ENCODE measurements at regions not wholly inside any gene's neighbourhood (a gene's known extent, or its start where the extent isn't known, plus 50 kb on each side); places are given as distances from the start of the nearest gene placed in this dataset.

DNA sequence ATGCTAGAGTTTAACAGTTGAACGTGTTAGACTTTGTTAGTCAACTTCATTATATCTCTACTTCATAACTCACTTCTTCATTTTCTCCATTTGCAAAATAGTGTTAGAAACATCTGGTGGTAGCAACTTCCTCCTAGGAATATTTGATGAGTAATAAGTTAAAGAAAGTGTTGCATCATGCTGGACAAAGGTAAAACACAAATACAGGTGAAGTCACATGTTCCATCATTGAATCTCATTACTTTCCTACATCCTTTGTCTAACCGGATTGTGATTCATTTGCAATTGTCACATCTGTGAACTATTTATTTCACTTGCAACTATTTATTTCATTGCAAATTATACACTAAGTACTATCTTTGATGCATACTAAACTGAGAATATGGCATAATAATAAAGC lies 186.5 kb downstream of the TUSC7 start:
- no peak overlapping the region for H3K4me3 ChIP-seq (ENCODE audit: low read depth, low read length)
- TF ChIP-seq, protein P1, sequence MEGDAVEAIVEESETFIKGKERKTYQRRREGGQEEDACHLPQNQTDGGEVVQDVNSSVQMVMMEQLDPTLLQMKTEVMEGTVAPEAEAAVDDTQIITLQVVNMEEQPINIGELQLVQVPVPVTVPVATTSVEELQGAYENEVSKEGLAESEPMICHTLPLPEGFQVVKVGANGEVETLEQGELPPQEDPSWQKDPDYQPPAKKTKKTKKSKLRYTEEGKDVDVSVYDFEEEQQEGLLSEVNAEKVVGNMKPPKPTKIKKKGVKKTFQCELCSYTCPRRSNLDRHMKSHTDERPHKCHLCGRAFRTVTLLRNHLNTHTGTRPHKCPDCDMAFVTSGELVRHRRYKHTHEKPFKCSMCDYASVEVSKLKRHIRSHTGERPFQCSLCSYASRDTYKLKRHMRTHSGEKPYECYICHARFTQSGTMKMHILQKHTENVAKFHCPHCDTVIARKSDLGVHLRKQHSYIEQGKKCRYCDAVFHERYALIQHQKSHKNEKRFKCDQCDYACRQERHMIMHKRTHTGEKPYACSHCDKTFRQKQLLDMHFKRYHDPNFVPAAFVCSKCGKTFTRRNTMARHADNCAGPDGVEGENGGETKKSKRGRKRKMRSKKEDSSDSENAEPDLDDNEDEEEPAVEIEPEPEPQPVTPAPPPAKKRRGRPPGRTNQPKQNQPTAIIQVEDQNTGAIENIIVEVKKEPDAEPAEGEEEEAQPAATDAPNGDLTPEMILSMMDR (IDR thresholded peaks at IDR 0.05; ENCODE audit: low read depth, low read length, missing control alignments): no peak
- no peak for DNase-seq (ENCODE audit: low read depth)

DNA sequence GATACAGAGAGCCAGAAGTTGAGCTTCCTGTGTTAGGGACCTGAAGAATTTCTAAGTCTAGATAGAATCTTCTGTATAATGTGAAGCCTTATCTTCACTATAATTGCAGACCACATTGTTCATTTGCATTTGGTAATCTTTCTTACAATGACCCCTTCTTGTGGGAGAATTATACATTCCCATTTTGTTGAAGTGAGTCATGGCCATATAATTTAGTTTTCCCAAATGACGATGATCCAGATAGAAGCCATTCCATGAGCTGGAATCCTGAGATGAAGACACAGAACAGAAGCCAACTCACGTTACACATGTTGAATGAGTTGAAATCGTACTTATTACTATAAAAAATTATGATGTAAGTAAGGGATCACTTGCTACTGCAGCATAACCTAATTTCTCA lies 187.8 kb downstream of the TUSC7 start:
- DNase-seq (ENCODE audit: low read depth): no peak
- TF ChIP-seq, protein P1 (IDR thresholded peaks at IDR 0.05; ENCODE audit: low read depth, low read length, missing control alignments): no peak

DNA sequence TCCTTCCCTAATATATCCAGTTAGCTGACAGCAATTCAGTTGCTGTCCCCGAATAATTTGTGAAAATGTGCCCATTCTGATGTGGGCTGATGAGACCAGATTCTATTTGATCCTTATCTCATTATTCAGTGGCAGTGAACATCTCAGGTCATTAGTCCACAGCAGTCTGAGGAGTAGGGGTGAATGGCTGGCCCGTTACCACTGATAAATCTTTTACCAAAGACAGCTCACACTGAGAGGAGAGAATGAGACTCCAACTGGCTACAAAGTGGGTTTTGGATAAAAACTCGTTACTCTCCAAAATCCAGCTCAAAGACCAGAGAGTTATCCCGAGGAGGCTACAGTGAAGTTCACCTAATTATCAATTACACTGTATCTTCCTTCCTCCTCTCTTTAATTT lies 189.7 kb downstream of the TUSC7 start:
- no peak for DNase-seq (ENCODE audit: low read depth)
- TF ChIP-seq, protein P1 (IDR thresholded peaks at IDR 0.05; ENCODE audit: low read depth, low read length, missing control alignments): no peak
- H3K4me3 ChIP-seq (ENCODE audit: low read depth, low read length): no peak overlapping the region

More for the DNA sequence above, 187.8 kb downstream of the TUSC7 start:
- H3K4me3 ChIP-seq (ENCODE audit: low read depth, low read length): no peak overlapping the region

DNA sequence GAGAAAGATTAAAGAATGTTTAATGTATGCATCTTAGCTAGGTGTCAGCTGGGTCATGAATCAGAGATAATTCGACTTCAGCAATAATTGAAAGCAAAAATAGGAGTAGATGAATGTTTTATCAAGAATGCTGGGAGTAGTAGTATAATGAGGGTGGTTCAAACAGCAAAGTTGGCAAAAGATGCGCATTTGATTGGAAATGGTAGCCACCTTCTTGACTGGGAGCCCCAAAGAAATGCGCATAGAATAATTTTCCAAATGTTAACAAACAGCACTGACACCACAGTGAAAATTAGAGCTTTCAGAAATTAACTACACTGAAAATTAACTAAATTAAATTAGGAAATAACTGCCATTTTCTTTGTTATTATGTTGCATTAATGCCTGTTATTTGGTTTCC lies 195.8 kb downstream of the TUSC7 start:
- TF ChIP-seq, protein P1 (IDR thresholded peaks at IDR 0.05; ENCODE audit: low read depth, low read length, missing control alignments): no peak
- no peak for DNase-seq (ENCODE audit: low read depth)
- H3K4me3 ChIP-seq (ENCODE audit: low read depth, low read length): no peak overlapping the region

DNA sequence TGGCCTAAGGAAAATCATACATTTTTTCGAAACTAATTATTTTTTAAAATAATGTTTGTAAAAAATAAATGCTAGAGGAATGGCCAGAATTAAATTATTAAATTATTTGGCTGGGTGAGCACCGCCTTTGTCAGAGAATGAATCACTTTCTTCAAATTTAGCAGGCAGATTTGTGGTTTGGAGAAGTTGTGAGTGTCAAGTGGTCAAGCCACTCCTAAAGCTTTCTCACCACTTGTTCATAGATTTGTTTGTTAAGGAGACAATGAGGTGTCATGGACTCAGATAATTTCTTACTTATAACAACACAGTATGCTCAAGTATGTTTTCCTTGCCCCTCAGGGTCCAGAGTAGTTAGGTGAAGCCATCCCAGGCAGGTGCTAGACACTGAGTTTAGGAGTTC lies 196.2 kb downstream of the TUSC7 start:
- TF ChIP-seq, protein P1 (IDR thresholded peaks at IDR 0.05; ENCODE audit: low read depth, low read length, missing control alignments): no peak
- H3K4me3 ChIP-seq (ENCODE audit: low read depth, low read length): no peak overlapping the region
- no peak for DNase-seq (ENCODE audit: low read depth)

DNA sequence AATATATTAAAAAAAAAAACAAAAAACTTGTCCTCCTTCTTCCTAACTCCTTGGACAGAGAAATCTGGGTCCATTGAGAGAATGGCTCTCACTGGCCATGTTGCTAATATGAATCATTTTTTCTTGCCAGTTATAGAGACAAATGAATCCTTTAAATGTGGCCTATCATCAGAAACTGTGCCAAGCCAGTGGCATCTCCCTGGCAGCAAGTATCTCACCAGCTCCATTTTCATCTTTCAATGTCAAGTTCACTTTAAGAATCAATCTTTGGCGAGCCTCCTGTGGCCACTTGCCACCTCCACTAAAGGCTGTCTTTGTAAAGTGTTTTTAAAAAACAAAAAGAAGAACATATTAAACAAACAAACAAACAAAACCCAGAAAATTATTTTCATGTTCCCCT lies 202.5 kb downstream of the TUSC7 start:
- TF ChIP-seq, protein P1 (IDR thresholded peaks at IDR 0.05; ENCODE audit: low read depth, low read length, missing control alignments): no peak
- DNase-seq (ENCODE audit: low read depth): no peak
- no peak overlapping the region for H3K4me3 ChIP-seq (ENCODE audit: low read depth, low read length)

DNA sequence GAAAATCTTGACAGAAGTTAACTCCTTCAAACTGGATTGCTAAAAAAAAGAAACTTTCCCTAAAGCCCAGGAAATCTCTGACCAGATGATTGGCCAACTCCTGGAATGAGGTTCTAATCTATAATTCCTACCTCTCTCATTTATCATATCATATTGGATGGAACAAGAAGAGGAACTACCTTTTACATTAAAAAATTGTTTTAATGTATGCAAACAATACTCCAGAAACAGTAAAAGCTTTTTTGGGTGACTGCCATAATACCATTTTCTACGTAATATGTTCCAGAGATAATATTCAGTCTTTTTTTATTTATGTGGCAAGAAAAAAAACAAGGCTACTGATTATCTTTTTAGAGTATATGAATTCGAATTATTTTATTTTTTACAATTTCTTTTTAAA lies 204.4 kb downstream of the TUSC7 start:
- no peak for DNase-seq (ENCODE audit: low read depth)
- no peak overlapping the region for H3K4me3 ChIP-seq (ENCODE audit: low read depth, low read length)
- TF ChIP-seq, protein P1 (IDR thresholded peaks at IDR 0.05; ENCODE audit: low read depth, low read length, missing control alignments): no peak

All from GM12864 (cell line).